ENCODE measurements at regions not wholly inside any gene's neighbourhood (a gene's known extent, or its start where the extent isn't known, plus 50 kb on each side); places are given as distances from the start of the nearest gene placed in this dataset.

DNA sequence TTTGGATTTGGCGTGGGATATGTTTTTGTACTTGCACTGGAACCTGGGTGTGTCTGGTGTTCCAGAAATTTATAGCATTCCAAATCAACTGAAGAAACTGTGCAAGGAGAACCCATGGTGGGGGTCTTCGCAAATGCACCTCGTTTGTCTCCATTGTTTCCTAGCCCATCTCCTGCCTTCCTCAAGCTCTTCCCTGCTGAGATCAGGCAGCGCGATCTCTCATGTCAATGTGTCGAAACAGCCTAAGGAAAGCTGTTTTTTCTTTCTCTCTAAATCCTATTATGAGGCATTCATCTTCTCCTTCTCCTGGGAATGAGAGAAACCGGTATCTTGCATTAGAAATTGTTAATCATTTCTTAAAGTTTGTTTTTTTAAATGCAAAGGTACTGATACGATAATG is 131.0 kb downstream of the KLF5 start:
- WGBS, 2 donors: 68 to 76% methylated on average over 8 of the region's 8 CpGs
- Histone ChIP-seq H3K4me3 (no peak overlapping the region), H3K9me3 (no peaks in the 10 kb centered on the region), H3K4me1 (peaks cover 20% of the 10 kb centered on the region), H3K36me3 (replicated peaks in 1 of 2; ENCODE audit: insufficient read depth in 1 of 2, low read depth in 2 of 2) (no peaks in the 10 kb centered on the region), H3K27me3 (no peaks in the 10 kb centered on the region), H3K27ac (no peak overlapping the region)
- ATAC-seq (no peak), DNase-seq (no peak)
- intact Hi-C loops (cut with DNase I): no loop called here
- TF ChIP-seq, protein P1, sequence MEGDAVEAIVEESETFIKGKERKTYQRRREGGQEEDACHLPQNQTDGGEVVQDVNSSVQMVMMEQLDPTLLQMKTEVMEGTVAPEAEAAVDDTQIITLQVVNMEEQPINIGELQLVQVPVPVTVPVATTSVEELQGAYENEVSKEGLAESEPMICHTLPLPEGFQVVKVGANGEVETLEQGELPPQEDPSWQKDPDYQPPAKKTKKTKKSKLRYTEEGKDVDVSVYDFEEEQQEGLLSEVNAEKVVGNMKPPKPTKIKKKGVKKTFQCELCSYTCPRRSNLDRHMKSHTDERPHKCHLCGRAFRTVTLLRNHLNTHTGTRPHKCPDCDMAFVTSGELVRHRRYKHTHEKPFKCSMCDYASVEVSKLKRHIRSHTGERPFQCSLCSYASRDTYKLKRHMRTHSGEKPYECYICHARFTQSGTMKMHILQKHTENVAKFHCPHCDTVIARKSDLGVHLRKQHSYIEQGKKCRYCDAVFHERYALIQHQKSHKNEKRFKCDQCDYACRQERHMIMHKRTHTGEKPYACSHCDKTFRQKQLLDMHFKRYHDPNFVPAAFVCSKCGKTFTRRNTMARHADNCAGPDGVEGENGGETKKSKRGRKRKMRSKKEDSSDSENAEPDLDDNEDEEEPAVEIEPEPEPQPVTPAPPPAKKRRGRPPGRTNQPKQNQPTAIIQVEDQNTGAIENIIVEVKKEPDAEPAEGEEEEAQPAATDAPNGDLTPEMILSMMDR (IDR thresholded peaks at IDR 0.05): no peak
- TF ChIP-seq POLR2A (IDR thresholded peaks at IDR 0.05): no peak

- no peak for DNase-seq
- intact Hi-C loops (cut with DNase I): no loop called here
- WGBS, 2 donors: 56 to 58% methylated on average over 2 of the region's 2 CpGs
Observed at GRCh38 chr13:73189362-73189761, 130.6 kb downstream of the KLF5 start.

DNA sequence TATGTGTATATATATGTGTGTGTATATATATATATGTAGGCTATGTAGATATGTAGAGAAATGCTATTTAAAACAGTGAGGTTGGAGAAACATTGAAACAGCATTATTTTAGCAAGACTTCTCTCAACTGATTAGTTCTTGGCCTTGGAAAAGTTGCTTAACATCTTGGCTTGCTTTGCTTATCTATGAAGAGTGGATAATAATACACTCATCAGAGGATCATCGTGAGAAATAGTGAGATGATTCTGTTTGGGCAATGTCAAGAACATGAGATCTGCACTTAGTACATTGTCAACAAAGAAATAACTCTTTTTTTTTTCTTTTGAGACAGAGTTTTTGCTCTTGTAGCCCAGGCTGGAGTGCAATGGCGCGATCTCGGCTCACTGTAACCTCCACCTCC is 128.3 kb downstream of the KLF5 start:
- intact Hi-C loops (cut with DNase I): no loop called here
- H3K4me3 ChIP-seq: no peak overlapping the region
- no peaks in the 10 kb centered on the region for H3K27me3 ChIP-seq
- TF ChIP-seq, protein P1 (IDR thresholded peaks at IDR 0.05): no peak
- no peak for TF ChIP-seq POLR2A (IDR thresholded peaks at IDR 0.05)
- H3K36me3 ChIP-seq (replicated peaks in 1 of 2; ENCODE audit: insufficient read depth in 1 of 2, low read depth in 2 of 2): no peaks in the 10 kb centered on the region
- WGBS, 2 donors: 85 to 87% methylated on average over 4 of the region's 4 CpGs
- no peak for DNase-seq
- H3K4me1 ChIP-seq: peaks cover 8% of the 10 kb centered on the region
- H3K9me3 ChIP-seq: no peaks in the 10 kb centered on the region
- ATAC-seq: no peak
- H3K27ac ChIP-seq: no peak overlapping the region

More at GRCh38 chr13:73189362-73189761, 130.6 kb downstream of the KLF5 start:
- H3K4me3 ChIP-seq: no peak overlapping the region
- TF ChIP-seq POLR2A (IDR thresholded peaks at IDR 0.05): no peak
- TF ChIP-seq, protein P1 (IDR thresholded peaks at IDR 0.05): no peak
- H3K4me1 ChIP-seq: peaks cover 18% of the 10 kb centered on the region
- no peak for ATAC-seq
- no peaks in the 10 kb centered on the region for H3K36me3 ChIP-seq (replicated peaks in 1 of 2; ENCODE audit: insufficient read depth in 1 of 2, low read depth in 2 of 2)
- H3K9me3 ChIP-seq: no peaks in the 10 kb centered on the region
- no peak overlapping the region for H3K27ac ChIP-seq
- no peaks in the 10 kb centered on the region for H3K27me3 ChIP-seq

GRCh38 chr13:73179650-73180274 is 121.0 kb downstream of the KLF5 start:
- TF ChIP-seq, protein P1 (IDR thresholded peaks at IDR 0.05): no peak
- TF ChIP-seq POLR2A (IDR thresholded peaks at IDR 0.05): no peak
- Histone ChIP-seq H3K36me3 (replicated peaks in 1 of 2; ENCODE audit: insufficient read depth in 1 of 2, low read depth in 2 of 2) (no peaks in the 10 kb centered on the region), H3K9me3 (no peaks in the 10 kb centered on the region), H3K27ac (no peak overlapping the region), H3K27me3 (no peaks in the 10 kb centered on the region), H3K4me1 (no peaks in the 10 kb centered on the region), H3K4me3 (no peak overlapping the region)
- intact Hi-C loops (cut with DNase I): no loop called here
- no peak for ATAC-seq
- 89 to 91% methylated on average over 6 of the region's 6 CpGs for WGBS, 2 donors
- no peak for DNase-seq

DNA sequence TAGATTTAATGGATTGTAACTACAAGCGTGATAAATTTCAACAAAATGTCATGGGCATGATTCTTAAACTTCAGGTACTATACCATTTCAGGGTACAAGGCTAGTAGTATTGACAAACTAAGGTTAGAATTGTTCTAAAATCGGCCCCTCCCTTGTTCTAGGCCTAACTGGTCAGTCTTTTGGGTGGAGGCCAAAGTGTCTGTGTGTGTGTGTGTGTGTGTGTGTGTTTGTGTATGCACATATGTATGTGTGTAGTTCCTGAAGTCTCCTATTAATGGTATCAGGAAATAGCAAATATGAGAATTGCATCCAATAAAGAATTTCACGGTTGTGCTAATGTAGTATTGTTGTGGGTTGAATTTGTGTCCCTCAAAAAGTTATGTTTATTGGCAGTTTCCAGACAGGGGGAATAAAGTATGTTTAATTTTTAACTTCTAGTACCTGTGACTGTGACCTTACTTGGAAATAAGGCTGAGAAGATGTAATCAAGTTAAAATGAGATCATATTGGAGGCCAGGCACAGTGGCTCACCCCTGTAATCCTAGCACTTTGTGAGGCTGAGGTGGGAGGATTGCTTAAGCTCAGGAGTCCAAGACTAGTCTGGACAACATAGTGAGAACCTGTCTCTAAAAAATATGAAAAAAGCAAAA is 119.2 kb downstream of the KLF5 start:
- 66 to 68% methylated on average over 3 of the region's 3 CpGs for WGBS, 2 donors
- no peaks in the 10 kb centered on the region for H3K9me3 ChIP-seq
- ATAC-seq (no peak), DNase-seq (no peak)
- no peak overlapping the region for H3K27ac ChIP-seq
- no peaks in the 10 kb centered on the region for H3K27me3 ChIP-seq
- intact Hi-C loops (cut with DNase I): no loop called here
- H3K36me3 ChIP-seq (replicated peaks in 1 of 2; ENCODE audit: insufficient read depth in 1 of 2, low read depth in 2 of 2): no peaks in the 10 kb centered on the region
- no peak overlapping the region for H3K4me3 ChIP-seq
- TF ChIP-seq, protein P1 (IDR thresholded peaks at IDR 0.05): no peak
- no peak for TF ChIP-seq POLR2A (IDR thresholded peaks at IDR 0.05)
- H3K4me1 ChIP-seq: no peaks in the 10 kb centered on the region

Measured in body of pancreas (tissue), 4 donors.